Activated CD4-positive, alpha-beta memory T cell treated with anti-CD3 and anti-CD28 coated beads for 36 hours (primary cell): ENCODE measurements at regions not wholly inside any gene's neighbourhood (a gene's known extent, or its start where the extent isn't known, plus 50 kb on each side); places are given as distances from the start of the nearest gene placed in this dataset.
"Not testable (repeated sequence)": the region's sequence is repeated elsewhere in the genome, so short reads cannot be mapped to it uniquely, and the experiment has no call there.

Source experiments
- CTCF ChIA-PET: fragments of 350-600 bp; sonication (Branson Sonifier 250); formaldehyde crosslinking; loops from one replicate; lab custom pipeline; 2021; ENCODE audit warnings: antibody characterized with exemption, inconsistent platforms; lab: Charles Lee
- POLR2A ChIA-PET: fragments of 350-600 bp; sonication (Branson Sonifier 250); formaldehyde crosslinking; loops from one replicate; lab custom pipeline; 2021; ENCODE audit warnings: antibody characterized with exemption; lab: Charles Lee
- DNase-seq: peaks from one replicate; pipeline ENCODE4 v3.0.0-alpha.2; 2020
- H3K27ac Mint-ChIP-seq: one replicate; pipeline ENCODE4 v1.8.0; 2021; ENCODE audit warnings: mixed read lengths
- H3K27me3 Mint-ChIP-seq: one replicate; pipeline ENCODE4 v1.8.0; 2021; ENCODE audit warnings: mixed read lengths
- H3K36me3 Mint-ChIP-seq: one replicate; pipeline ENCODE4 v1.8.0; 2021; ENCODE audit warnings: mixed read lengths
- H3K4me1 Mint-ChIP-seq: one replicate; pipeline ENCODE4 v1.8.0; 2021; ENCODE audit warnings: low read depth, mixed read lengths
- H3K4me3 Mint-ChIP-seq: one replicate; pipeline ENCODE4 v1.8.0; 2021; ENCODE audit warnings: mild to moderate bottlenecking, mixed read lengths
- H3K9me3 Mint-ChIP-seq: one replicate; pipeline ENCODE4 v1.8.0; 2021; ENCODE audit warnings: mixed read lengths
- intact Hi-C: fragments of 100-400 bp; cut with micrococcal nuclease; formaldehyde crosslinking; loops from one replicate; pipeline ENCODE4 v1.15.1; 2023

DNA sequence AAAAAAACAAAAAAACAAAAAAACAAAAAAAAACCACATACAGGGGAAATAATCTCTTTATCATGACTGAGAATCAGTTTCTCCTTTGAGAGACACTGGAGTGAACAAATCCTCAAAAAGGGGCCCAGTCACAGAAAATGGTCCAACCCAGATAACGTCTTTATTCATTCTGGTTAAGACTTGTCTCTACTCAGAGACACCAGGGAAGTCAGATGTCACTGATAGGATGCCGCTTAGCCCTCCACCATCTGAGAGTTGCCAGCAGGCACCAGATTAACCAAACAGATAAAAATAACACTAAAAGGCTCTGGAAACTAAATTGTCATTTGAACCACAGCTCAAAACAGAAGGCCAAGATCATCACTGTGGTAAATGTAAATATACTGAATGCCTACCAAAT, 1163.4 kb upstream of the ATXN8OS start:
- H3K9me3 Mint-ChIP-seq = peaks cover 21% of the 10 kb centered on the region
- no peak for DNase-seq
- no peaks in the 10 kb centered on the region for H3K36me3 Mint-ChIP-seq
- H3K4me3 Mint-ChIP-seq = no peak overlapping the region
- CTCF ChIA-PET = no interaction called here
- H3K27me3 Mint-ChIP-seq = no peaks in the 10 kb centered on the region
- intact Hi-C loops = no loop called here
- POLR2A ChIA-PET = no interaction called here
- H3K27ac Mint-ChIP-seq = no peak overlapping the region
- no peaks in the 10 kb centered on the region for H3K4me1 Mint-ChIP-seq

DNA sequence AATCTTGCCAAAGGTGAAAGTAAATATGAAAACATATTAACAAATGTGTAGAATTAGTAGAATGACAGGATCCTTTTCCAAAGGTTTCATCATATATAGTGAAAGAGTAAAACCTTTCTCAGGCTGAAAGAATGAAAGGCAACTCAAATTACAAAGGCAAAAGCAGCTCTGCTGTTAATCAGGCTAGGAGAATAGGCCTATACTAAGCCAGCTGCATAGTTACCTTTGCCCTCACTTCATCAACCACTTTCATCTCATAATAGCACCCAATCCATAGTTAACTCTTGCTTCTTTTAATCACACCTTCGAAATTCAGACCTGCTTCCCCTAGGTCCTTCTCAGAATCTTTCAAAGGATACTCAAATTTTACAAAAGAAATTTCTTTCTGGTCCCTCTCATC, 1167.6 kb upstream of the ATXN8OS start:
- peaks cover 10% of the 10 kb centered on the region for H3K9me3 Mint-ChIP-seq
- ChIA-PET CTCF (no interaction called here), POLR2A (no interaction called here)
- no peaks in the 10 kb centered on the region for H3K36me3 Mint-ChIP-seq
- no peaks in the 10 kb centered on the region for H3K4me1 Mint-ChIP-seq
- intact Hi-C loops = no loop called here
- no peak overlapping the region for H3K4me3 Mint-ChIP-seq
- DNase-seq = no peak
- no peak overlapping the region for H3K27ac Mint-ChIP-seq
- no peaks in the 10 kb centered on the region for H3K27me3 Mint-ChIP-seq

DNA sequence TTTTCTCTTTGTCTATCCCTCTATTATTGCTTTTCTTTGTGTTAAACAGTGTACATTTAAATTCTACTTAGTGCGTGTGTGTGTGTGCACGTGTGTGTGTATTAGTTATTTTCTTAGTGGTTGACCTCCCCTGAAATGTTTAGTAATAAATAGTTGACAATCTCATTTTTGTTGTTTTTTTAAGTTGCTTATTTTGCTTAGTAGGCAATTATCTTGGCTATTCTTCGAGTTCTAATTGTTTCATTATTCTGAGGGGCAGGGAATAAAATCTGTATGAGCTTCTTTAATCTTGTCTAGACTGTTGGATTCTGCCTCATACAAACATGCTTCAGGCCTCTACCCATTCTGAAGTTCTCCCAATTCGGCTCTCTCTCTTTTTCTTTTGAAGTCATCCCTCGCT, 1169.0 kb upstream of the ATXN8OS start:
- Mint-ChIP-seq H3K27ac (no peak overlapping the region), H3K36me3 (no peaks in the 10 kb centered on the region), H3K4me3 (no peak overlapping the region), H3K9me3 (peaks cover 11% of the 10 kb centered on the region), H3K27me3 (no peaks in the 10 kb centered on the region), H3K4me1 (no peaks in the 10 kb centered on the region)
- intact Hi-C loops = no loop called here
- ChIA-PET CTCF (no interaction called here), POLR2A (no interaction called here)
- DNase-seq = no peak

DNA sequence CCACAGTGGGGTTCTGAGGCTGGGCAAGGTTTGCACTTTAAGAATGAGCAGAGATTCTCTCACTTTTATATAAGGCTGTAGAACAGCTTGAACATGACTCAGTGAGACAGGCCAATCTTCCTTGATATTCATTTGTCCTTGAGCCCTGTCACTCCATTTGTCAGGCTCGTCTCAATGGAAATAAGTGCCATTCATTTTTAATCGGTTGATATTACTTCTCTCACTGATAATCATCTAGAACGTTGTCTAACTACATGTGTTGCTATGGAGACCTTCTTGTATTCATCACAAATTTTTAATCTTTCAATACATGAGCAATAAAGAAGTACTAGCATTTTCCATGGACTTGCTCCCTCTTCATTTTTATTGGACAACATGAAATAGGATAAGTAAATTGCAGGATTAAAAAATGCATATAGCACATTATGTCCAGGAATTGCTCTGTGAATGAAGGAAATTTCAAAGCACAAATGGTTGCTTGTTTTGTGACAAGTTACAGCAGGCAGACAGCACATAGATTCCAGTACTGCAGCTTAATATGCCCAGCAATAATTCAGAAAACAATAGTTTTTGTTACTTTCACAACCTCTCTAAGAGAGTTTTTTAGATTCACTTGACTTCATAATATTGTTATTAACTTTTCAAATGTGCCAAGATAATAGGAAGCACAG, 1178.4 kb upstream of the ATXN8OS start:
- Mint-ChIP-seq H3K4me3 (no peak overlapping the region), H3K36me3 (no peaks in the 10 kb centered on the region), H3K4me1 (no peaks in the 10 kb centered on the region), H3K27me3 (no peaks in the 10 kb centered on the region), H3K9me3 (peaks cover 5% of the 10 kb centered on the region), H3K27ac (no peak overlapping the region)
- ChIA-PET CTCF (no interaction called here), POLR2A (no interaction called here)
- no peak for DNase-seq
- intact Hi-C loops = no loop called here

DNA sequence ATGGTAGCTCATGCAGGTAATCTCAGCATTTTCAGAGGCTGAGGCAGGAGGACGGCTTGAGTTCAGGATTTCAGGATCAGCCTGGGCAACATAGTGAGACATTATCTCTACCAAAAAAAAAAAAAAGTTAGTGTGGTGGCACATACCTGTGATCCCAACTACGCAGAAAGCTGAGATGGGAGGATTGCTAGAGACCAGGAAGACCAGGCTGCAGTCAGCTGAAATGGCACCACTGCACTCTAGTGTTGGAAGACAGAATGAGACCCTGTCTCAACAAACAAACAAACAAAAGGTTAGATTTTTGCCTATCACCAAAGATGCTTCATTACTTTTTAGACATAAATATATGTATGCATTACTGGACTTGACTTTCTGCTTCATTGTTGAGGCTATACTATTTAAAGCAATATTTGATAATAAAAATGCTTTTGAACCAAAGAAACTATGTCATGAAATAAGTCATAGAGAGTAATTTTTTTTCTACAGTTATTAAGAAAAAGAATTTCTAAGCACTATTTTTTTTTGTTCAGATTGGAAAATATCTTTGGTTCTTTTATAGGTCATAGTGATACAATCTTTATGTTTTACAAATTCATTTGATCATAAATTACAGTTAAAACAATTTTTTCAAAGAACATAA, 1180.1 kb upstream of the ATXN8OS start:
- no peak overlapping the region for H3K27ac Mint-ChIP-seq
- peaks cover 8% of the 10 kb centered on the region for H3K9me3 Mint-ChIP-seq
- H3K4me1 Mint-ChIP-seq = no peaks in the 10 kb centered on the region
- ChIA-PET POLR2A (no interaction called here), CTCF (no interaction called here)
- DNase-seq = no peak
- intact Hi-C loops = no loop called here
- no peaks in the 10 kb centered on the region for H3K36me3 Mint-ChIP-seq
- H3K4me3 Mint-ChIP-seq = no peak overlapping the region
- H3K27me3 Mint-ChIP-seq = no peaks in the 10 kb centered on the region

DNA sequence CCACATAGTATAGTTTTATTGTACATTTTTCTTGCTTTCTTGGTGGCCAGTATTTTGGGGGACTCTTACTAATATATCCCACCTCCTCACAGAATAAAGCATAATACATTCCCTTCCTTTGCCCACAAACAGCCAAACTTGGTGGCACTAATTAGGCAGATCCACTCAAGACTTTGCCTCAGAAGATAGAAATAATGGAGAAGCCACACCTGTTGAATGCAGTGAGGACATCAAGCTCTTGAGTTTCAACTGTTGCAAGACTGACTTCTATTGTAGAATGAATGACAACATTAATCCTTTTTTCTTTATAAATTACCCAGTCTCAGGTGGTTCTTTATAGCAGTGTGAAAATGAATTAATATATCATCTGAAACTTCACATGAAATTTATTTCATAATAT, 1183.6 kb upstream of the ATXN8OS start:
- intact Hi-C loops = no loop called here
- CTCF ChIA-PET = no interaction called here

DNA sequence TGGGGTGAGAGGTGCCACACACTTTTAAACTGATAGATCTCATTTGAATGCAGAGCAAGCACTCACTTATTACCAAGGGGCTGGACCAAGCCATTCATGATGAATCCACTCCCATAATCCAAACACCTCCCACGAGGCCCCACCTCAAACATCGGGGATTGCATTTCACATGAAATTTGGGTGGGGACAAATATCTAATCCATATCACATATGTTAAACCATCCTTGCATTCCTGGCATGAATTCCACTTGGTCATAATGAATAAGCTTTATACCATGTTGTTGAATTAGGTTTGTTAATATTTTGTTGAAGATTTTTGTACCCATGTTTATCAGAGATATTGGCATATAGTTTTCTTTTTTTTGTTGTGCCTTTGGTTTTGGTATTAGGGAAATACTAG, 1198.7 kb upstream of the ATXN8OS start:
- Mint-ChIP-seq H3K9me3 (peaks cover 56% of the 10 kb centered on the region), H3K4me3 (no peak overlapping the region), H3K27me3 (no peaks in the 10 kb centered on the region), H3K27ac (no peak overlapping the region), H3K4me1 (no peaks in the 10 kb centered on the region), H3K36me3 (no peaks in the 10 kb centered on the region)
- ChIA-PET CTCF (no interaction called here), POLR2A (no interaction called here)
- no peak for DNase-seq
- intact Hi-C loops = no loop called here

More for the DNA sequence above, 1183.6 kb upstream of the ATXN8OS start:
- Mint-ChIP-seq H3K27me3 (no peaks in the 10 kb centered on the region), H3K9me3 (peaks cover 7% of the 10 kb centered on the region), H3K27ac (no peak overlapping the region), H3K4me3 (no peak overlapping the region), H3K4me1 (no peaks in the 10 kb centered on the region), H3K36me3 (no peaks in the 10 kb centered on the region)
- POLR2A ChIA-PET = no interaction called here
- no peak for DNase-seq

DNA sequence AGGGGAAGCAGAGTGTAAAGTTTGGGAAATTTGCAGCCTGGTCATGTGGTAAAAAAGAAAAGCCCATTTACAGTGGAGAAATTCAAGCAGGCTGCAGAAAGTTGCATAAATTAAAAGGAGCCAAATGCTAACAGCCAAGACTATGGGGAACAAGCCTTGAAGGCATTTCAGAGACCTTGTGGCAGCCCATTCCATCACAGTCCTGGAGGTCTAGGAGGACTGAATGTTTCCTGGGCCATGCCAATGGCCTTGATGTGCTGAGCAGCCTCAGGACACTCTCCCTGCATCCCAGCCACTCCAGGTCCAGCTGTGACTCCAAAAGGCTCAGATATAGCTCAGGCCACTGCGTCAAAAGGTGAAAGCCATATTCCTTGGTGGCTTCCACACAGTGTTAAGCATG, 1202.4 kb upstream of the ATXN8OS start:
- DNase-seq = no peak
- H3K27ac Mint-ChIP-seq = no peak overlapping the region
- no peaks in the 10 kb centered on the region for H3K36me3 Mint-ChIP-seq
- no peak overlapping the region for H3K4me3 Mint-ChIP-seq
- no peaks in the 10 kb centered on the region for H3K4me1 Mint-ChIP-seq
- peaks cover 40% of the 10 kb centered on the region for H3K9me3 Mint-ChIP-seq
- ChIA-PET POLR2A (no interaction called here), CTCF (no interaction called here)
- no peaks in the 10 kb centered on the region for H3K27me3 Mint-ChIP-seq
- intact Hi-C loops = no loop called here

DNA sequence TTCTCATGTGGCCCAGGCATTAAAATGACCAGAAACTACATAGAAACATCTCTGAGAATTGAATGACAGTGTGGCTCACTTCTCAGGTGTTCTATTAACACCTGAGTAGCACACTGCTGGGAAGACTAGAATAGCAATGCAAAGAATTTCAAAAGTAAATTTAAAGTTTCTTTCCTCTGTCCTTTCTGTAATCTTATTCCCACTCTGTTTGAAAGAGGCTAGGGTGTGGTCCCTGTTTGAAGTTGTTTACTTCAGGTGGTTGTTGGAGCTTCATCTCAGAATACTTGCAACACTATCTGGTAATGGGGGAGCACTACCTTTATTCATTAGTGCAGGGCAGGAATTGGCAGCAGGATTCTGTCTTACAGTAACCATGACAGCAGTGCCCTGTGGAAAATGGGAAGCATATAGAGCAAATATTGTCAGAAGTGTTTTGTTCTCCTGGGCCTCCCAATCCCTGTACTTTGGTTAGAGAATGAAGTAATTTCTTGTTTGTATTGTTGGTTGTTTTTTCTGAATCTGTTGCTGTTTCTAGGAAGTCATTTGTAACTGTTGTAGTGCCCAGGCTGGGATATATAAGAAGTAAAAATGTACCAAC, 1210.2 kb upstream of the ATXN8OS start:
- Mint-ChIP-seq H3K9me3 (peaks cover 9% of the 10 kb centered on the region), H3K27ac (no peak overlapping the region), H3K27me3 (no peaks in the 10 kb centered on the region), H3K4me1 (no peaks in the 10 kb centered on the region), H3K4me3 (no peak overlapping the region), H3K36me3 (no peaks in the 10 kb centered on the region)
- DNase-seq = no peak
- ChIA-PET POLR2A (no interaction called here), CTCF (no interaction called here)
- intact Hi-C loops = no loop called here

DNA sequence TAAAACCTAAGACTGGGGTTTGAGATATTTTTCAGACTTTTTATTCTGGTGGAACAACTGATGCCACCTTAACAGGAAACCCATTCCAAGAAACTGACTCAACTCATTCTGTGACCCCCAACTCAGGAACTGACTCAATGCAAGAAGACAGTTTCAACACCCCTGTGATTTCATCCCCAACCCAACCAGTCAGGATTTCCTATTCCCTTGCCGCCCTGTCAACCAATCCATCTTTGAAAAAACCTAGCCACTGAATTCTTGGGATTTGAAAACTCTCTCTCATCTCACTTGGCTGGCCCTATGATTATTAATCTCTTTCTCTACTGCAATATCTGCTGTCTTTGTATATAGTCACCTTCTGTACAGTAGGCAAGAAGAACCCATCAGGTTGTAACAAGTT, 1211.9 kb upstream of the ATXN8OS start:
- no peaks in the 10 kb centered on the region for H3K4me1 Mint-ChIP-seq
- no peaks in the 10 kb centered on the region for H3K36me3 Mint-ChIP-seq
- intact Hi-C loops = no loop called here
- ChIA-PET POLR2A (no interaction called here), CTCF (no interaction called here)
- H3K9me3 Mint-ChIP-seq = peaks cover 14% of the 10 kb centered on the region
- DNase-seq = no peak
- no peak overlapping the region for H3K27ac Mint-ChIP-seq
- H3K27me3 Mint-ChIP-seq = no peaks in the 10 kb centered on the region
- H3K4me3 Mint-ChIP-seq = no peak overlapping the region

DNA sequence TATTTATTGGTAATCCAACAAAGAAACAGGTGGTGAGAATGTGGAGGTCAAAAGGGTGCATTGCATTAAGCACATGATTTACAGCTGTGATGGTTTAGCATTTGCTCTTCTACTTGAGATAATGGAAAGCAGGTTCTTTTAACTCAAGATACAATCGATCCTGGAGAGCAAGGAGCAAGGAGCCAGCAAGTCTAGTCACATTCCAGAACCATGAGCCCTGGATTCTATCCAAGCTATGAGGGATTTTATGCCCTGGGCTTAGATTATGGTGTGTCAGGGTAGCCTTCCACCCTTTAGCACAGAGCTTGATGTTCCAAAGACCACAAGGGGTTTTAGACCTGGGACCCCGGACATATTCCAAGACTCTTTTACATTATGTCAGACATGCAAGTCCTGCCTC, 1213.9 kb upstream of the ATXN8OS start:
- H3K27me3 Mint-ChIP-seq, H3K36me3 Mint-ChIP-seq, H3K27ac Mint-ChIP-seq, DNase-seq, H3K4me3 Mint-ChIP-seq, H3K4me1 Mint-ChIP-seq, POLR2A ChIA-PET, CTCF ChIA-PET, intact Hi-C loops: not testable (repeated sequence)
- H3K9me3 Mint-ChIP-seq = peaks cover 20% of the 10 kb centered on the region

DNA sequence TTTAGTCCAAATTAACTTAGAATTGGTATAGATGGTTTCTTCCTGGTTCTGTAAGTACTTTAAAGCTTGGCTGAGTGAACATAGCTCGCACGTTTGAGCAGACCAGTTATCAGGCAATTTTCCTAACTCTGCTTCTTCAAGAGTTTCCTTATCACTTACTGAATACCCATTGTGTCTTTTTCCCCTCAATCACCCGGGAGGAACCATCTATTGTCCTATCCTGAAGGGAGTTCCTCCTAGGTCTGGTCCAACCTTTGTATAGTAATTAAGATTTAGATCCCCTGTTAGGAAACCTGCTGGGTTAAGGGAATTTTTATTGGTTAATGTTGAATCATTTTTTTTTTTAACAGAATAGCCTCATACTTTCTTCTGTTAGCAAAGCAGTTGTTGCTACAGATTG, 1215.0 kb upstream of the ATXN8OS start:
- POLR2A ChIA-PET, H3K27ac Mint-ChIP-seq, DNase-seq, CTCF ChIA-PET, H3K4me3 Mint-ChIP-seq, H3K36me3 Mint-ChIP-seq, H3K4me1 Mint-ChIP-seq, H3K27me3 Mint-ChIP-seq, intact Hi-C loops: not testable (repeated sequence)
- H3K9me3 Mint-ChIP-seq = peaks cover 13% of the 10 kb centered on the region

DNA sequence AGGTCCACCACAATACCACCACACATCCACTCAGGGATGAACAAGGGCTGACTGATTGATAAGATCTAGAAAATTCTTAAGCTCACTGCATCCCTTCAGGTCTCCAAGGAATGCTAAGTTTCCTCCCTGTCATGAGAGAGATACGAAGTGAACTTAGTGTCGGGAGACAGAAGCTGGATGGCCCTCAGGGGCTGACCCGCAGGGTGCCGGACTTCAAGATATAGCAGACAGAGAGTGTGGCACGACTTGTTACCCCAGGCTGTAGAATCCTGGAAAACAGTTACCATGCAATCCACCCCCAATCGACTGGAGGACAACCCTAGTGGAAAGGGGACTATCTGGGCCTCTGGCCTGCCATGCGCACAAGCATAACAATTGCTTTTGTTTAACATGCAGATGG, 1217.5 kb upstream of the ATXN8OS start:
- peaks cover 13% of the 10 kb centered on the region for H3K9me3 Mint-ChIP-seq
- DNase-seq, H3K27me3 Mint-ChIP-seq, CTCF ChIA-PET, intact Hi-C loops, H3K36me3 Mint-ChIP-seq, H3K4me1 Mint-ChIP-seq, H3K27ac Mint-ChIP-seq, H3K4me3 Mint-ChIP-seq, POLR2A ChIA-PET: not testable (repeated sequence)
